K562 (cell line): ENCODE measurements at regions not wholly inside any gene's neighbourhood (a gene's known extent, or its start where the extent isn't known, plus 50 kb on each side); places are given as distances from the start of the nearest gene placed in this dataset.
A peak's percentile ranks its signal among the peaks of the same experiment; 100 is the strongest.

Experiments used
- ADNP ChIP-seq: fragments of 200-800 bp; sonication (Bioruptor generic); IDR thresholded peaks from 2 replicates; pipeline ENCODE4 v1.6.1; 2016; ENCODE audit warnings: missing genetic modification characterization, missing compliant biosample characterization
- CREM ChIP-seq: IDR thresholded peaks from 2 replicates; pipeline ENCODE4 v1.6.1; 2014; ENCODE audit warnings: antibody characterized with exemption, low read depth
- E2F8 ChIP-seq: fragments of 450-650 bp; IDR thresholded peaks from 2 replicates; pipeline ENCODE4 v1.7.1; 2018; ENCODE audit warnings: mild to moderate bottlenecking, low read depth; ENCODE audit not compliant: partially characterized antibody
- FOXM1 ChIP-seq, 2 experiments: fragments of 450-650 bp in 1 of 2; sonication (generic) in 1 of 2; formaldehyde crosslinking in 1 of 2; IDR thresholded peaks; 2 replicates each; pipeline versions ENCODE4 v1.6.1 to v1.9.0; 2017 to 2022; ENCODE audit warnings: low read depth in 2 of 2, mild to moderate bottlenecking in 2 of 2, missing genetic modification reagents in 1 of 2, moderate library complexity in 1 of 2
- HEY1 ChIP-seq: fragments of 250-450 bp; sonication (Bioruptor Pico); IDR thresholded peaks from 2 replicates; pipeline ENCODE4 v1.5.0; 2020; ENCODE audit warnings: mild to moderate bottlenecking, moderate library complexity, borderline replicate concordance
- HMG20A ChIP-seq: fragments of 450-650 bp; formaldehyde crosslinking; conservative IDR thresholded peaks from 2 replicates; pipeline ENCODE4 v1.4.0; 2020; ENCODE audit warnings: mild to moderate bottlenecking, mixed read lengths
- MITF ChIP-seq: IDR thresholded peaks from 2 replicates; pipeline ENCODE4 v1.6.1; 2014; ENCODE audit warnings: antibody characterized with exemption
- NCOR1 ChIP-seq: fragments of 450-650 bp; IDR thresholded peaks from 2 replicates; pipeline ENCODE4 v1.6.1; 2016; ENCODE audit warnings: mild to moderate bottlenecking, moderate library complexity
- PKNOX1 ChIP-seq: fragments of 450-650 bp; IDR thresholded peaks from 2 replicates; pipeline ENCODE4 v1.6.1; 2016
- RCOR1 ChIP-seq, 2 experiments: IDR thresholded peaks; 2 replicates each; pipeline ENCODE4 v1.6.1; 2012; ENCODE audit warnings: low read depth in 2 of 2, low read length in 2 of 2, borderline replicate concordance in 1 of 2, improper control_type of control experiment in 1 of 2
- RNF219 ChIP-seq: fragments of 250-450 bp; sonication (Bioruptor Pico); IDR thresholded peaks from 2 replicates; pipeline ENCODE4 v1.5.0; 2022; ENCODE audit warnings: mild to moderate bottlenecking
- SMAD3 ChIP-seq: fragments of 450-650 bp; formaldehyde crosslinking; conservative IDR thresholded peaks from 2 replicates; pipeline ENCODE4 v1.4.0; 2020; ENCODE audit warnings: mild to moderate bottlenecking
- SMARCA4 ChIP-seq: fragments of 450-650 bp; IDR thresholded peaks from 2 replicates; pipeline ENCODE4 v1.6.1; 2016
- TARDBP ChIP-seq: fragments of 450-650 bp; IDR thresholded peaks from 2 replicates; pipeline ENCODE4 v1.6.1; 2016
- TRIM24 ChIP-seq, 2 experiments: fragments of 450-650 bp; IDR thresholded peaks; 2 replicates each; pipeline ENCODE4 v1.6.1; 2016
- ZNF639 ChIP-seq, 2 experiments: fragments of 200-800 bp in 1 of 2; sonication (Bioruptor generic) in 1 of 2; sonication (generic) in 1 of 2; formaldehyde crosslinking in 1 of 2; IDR thresholded peaks in 1 of 2; conservative IDR thresholded peaks in 1 of 2; 2 replicates each; pipeline versions ENCODE4 v1.5.0 to v1.6.1; 2016 to 2020; ENCODE audit warnings: missing compliant biosample characterization in 1 of 2, missing genetic modification characterization in 1 of 2, missing genetic modification reagents in 1 of 2
- TF ChIP-seq, protein P1 (sequence below): fragments of 450-650 bp; formaldehyde crosslinking; IDR thresholded peaks from 2 replicates; pipeline ENCODE4 v1.4.0; 2022; ENCODE audit warnings: missing genetic modification characterization

GRCh38 chr15:58249646-58250312 lies 111.6 kb downstream of the AQP9 start (continued):
- TF ChIP-seq, protein P1, sequence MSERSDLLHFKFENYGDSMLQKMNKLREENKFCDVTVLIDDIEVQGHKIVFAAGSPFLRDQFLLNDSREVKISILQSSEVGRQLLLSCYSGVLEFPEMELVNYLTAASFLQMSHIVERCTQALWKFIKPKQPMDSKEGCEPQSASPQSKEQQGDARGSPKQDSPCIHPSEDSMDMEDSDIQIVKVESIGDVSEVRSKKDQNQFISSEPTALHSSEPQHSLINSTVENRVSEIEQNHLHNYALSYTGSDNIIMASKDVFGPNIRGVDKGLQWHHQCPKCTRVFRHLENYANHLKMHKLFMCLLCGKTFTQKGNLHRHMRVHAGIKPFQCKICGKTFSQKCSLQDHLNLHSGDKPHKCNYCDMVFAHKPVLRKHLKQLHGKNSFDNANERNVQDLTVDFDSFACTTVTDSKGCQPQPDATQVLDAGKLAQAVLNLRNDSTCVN (CRISPR knock-in tag) = no peak
- TF ChIP-seq RNF219 (CRISPR knock-in tag) (no peak), E2F8 (no peak), SMARCA4 (peak; percentile 68; the same call in 1 of the 2 replicates), ZNF639 (CRISPR knock-in tag; conservative IDR thresholded peaks at IDR 0.05 in 1 of 2, IDR thresholded peaks at IDR 0.05 in 1 of 2) (0 out of 4 replicates have a peak, but pooled peaks of 1 of the 2 experiments have one; percentile 40), MITF (no peak), RCOR1 (IDR thresholded peaks at IDR 0.05; ENCODE audit: borderline replicate concordance in 1 of 2, low read depth in 2 of 2, low read length in 2 of 2) (peak in 1 of 2 experiments; percentile 46; a peak in 1 of 4 replicates), CREM (0 out of 2 replicates have a peak, but pooled peaks have one; percentile 26), SMAD3 (no peak), NCOR1 (peak; percentile 36; the same call in 1 of the 2 replicates), ADNP (peak; percentile 45; the same call in 1 of the 2 replicates), HEY1 (CRISPR knock-in tag) (0 out of 2 replicates have a peak, but pooled peaks have one; percentile 42), FOXM1 (IDR thresholded peaks at IDR 0.05; ENCODE audit: low read depth) (peak; percentile 68; the same call in 1 of the 2 replicates), FOXM1 (CRISPR knock-in tag; IDR thresholded peaks at IDR 0.05; ENCODE audit: low read depth) (no peak), TARDBP (no peak), PKNOX1 (peak; percentile 32; the same call in 1 of the 2 replicates), TRIM24 (IDR thresholded peaks at IDR 0.05) (peak in 1 of 2 experiments; percentile 15; a peak in 1 of 4 replicates), HMG20A (CRISPR knock-in tag) (no peak)
